Esophagus muscularis mucosa (tissue), 4 donors: ENCODE measurements at regions not wholly inside any gene's neighbourhood (a gene's known extent, or its start where the extent isn't known, plus 50 kb on each side); places are given as distances from the start of the nearest gene placed in this dataset.
"Not testable (repeated sequence)": the region's sequence is repeated elsewhere in the genome, so short reads cannot be mapped to it uniquely, and the experiment has no call there.

Source experiments
- DNase-seq: peaks from one replicate; pipeline ENCODE4 v3.0.0-alpha.2; 2017; ENCODE audit errors: extremely low spot score
- H3K27ac ChIP-seq, 4 donors: fragments of 200-600 bp; sonication (generic); replicated peaks in 1 of 4; 1 replicate in 3 of 4; 2 replicates in 1 of 4; pipeline ENCODE4 v1.5.1; 2016 to 2019; ENCODE audit warnings: mild to moderate bottlenecking in 1 of 4
- H3K27me3 ChIP-seq, 4 donors: fragments of 200-600 bp; sonication (generic); one replicate each; pipeline versions ENCODE4 v1.5.1 to v1.6.0; 2016 to 2019
- H3K36me3 ChIP-seq, 4 donors: fragments of 200-600 bp; sonication (generic); one replicate each; pipeline ENCODE4 v1.5.1; 2016 to 2019
- H3K4me1 ChIP-seq, 4 donors: fragments of 200-600 bp; sonication (generic); one replicate each; pipeline ENCODE4 v1.5.1; 2016 to 2019
- H3K4me3 ChIP-seq, 4 donors: fragments of 200-600 bp; sonication (generic); 1 replicate in 2 of 4; 2 replicates in 2 of 4; pipeline ENCODE4 v1.5.1; 2016 to 2019; ENCODE audit warnings: mild to moderate bottlenecking in 4 of 4, moderate library complexity in 1 of 4
- H3K9me3 ChIP-seq, 4 donors: fragments of 200-600 bp; sonication (generic); 1 replicate in 3 of 4; 2 replicates in 1 of 4; pipeline ENCODE4 v1.5.1; 2016 to 2019
- EP300 ChIP-seq: sonication (generic); formaldehyde crosslinking; IDR thresholded peaks from one replicate; pipeline ENCODE4 v1.6.1; 2017; ENCODE audit warnings: antibody characterized with exemption
- POLR2A ChIP-seq: fragments of 450-650 bp; IDR thresholded peaks from one replicate; pipeline ENCODE4 v1.6.1; 2017; ENCODE audit warnings: antibody characterized with exemption, moderate library complexity, mild to moderate bottlenecking, low read depth
- POLR2AphosphoS5 ChIP-seq, 2 donors: sonication (generic); formaldehyde crosslinking; IDR thresholded peaks; one replicate each; pipeline ENCODE4 v1.6.1; 2017; ENCODE audit warnings: antibody characterized with exemption in 2 of 2
- WGBS: methylation state at CpG from one replicate; pipeline ENCODE4 v1.1.5; 2018; 5-methylcytosine and 5-hydroxymethylcytosine counted together
- intact Hi-C: fragments of 100-400 bp; cut with DNase I; formaldehyde crosslinking; loops from one replicate; pipeline ENCODE4 v1.15.1; 2023
- TF ChIP-seq, protein P1 (sequence below), 3 experiments: fragments of 200-600 bp in 2 of 3; fragments of 450-650 bp in 1 of 3; sonication (generic) in 2 of 3; IDR thresholded peaks; one replicate each; pipeline ENCODE4 v1.5.1; 2017 to 2019; ENCODE audit warnings: antibody characterized with exemption in 3 of 3, mild to moderate bottlenecking in 2 of 3, moderate library complexity in 1 of 3

GRCh38 chr10:2037246-2037645, 299.9 kb upstream of the ADARB2 start:
- Histone ChIP-seq H3K27ac (no peak overlapping the region), H3K4me1 (no peaks in the 10 kb centered on the region), H3K4me3 (no peak overlapping the region), H3K27me3 (peaks cover 0 to 6% (median 0%) of the 10 kb centered on the region in 4 donors), H3K36me3 (no peaks in the 10 kb centered on the region), H3K9me3 (peaks cover 0 to 6% (median 0%) of the 10 kb centered on the region in 4 donors)
- DNase-seq: no peak
- intact Hi-C loops: no loop called here
- 85% methylated on average over 1 of the region's 1 CpG for WGBS
- TF ChIP-seq, protein P1, sequence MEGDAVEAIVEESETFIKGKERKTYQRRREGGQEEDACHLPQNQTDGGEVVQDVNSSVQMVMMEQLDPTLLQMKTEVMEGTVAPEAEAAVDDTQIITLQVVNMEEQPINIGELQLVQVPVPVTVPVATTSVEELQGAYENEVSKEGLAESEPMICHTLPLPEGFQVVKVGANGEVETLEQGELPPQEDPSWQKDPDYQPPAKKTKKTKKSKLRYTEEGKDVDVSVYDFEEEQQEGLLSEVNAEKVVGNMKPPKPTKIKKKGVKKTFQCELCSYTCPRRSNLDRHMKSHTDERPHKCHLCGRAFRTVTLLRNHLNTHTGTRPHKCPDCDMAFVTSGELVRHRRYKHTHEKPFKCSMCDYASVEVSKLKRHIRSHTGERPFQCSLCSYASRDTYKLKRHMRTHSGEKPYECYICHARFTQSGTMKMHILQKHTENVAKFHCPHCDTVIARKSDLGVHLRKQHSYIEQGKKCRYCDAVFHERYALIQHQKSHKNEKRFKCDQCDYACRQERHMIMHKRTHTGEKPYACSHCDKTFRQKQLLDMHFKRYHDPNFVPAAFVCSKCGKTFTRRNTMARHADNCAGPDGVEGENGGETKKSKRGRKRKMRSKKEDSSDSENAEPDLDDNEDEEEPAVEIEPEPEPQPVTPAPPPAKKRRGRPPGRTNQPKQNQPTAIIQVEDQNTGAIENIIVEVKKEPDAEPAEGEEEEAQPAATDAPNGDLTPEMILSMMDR (IDR thresholded peaks at IDR 0.05): no peak
- TF ChIP-seq EP300 (no peak), POLR2A (no peak), POLR2AphosphoS5 (IDR thresholded peaks at IDR 0.05) (no peak)

DNA sequence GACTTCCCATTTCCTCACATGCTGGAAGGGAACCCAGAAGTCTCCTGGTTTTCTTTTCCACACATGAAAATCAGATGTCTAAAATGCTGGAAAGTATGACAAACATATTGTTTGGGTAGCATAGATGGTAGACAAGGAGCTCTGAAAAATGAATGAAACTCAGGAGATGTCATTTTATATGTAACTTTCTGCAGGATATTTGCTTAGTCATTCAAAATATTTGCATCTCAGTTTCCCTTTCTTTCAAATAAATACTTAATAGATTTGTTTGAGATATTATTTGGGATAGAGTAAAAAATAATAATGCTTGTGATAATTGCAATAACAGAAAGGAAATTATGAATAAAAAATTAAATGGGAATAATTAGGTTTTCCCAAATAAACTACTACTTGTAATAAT, 298.9 kb upstream of the ADARB2 start:
- no peaks in the 10 kb centered on the region for H3K4me1 ChIP-seq
- H3K9me3 ChIP-seq: peaks cover 0 to 6% (median 0%) of the 10 kb centered on the region in 4 donors
- no peak overlapping the region for H3K27ac ChIP-seq
- peaks cover 0 to 6% (median 0%) of the 10 kb centered on the region in 4 donors for H3K27me3 ChIP-seq
- no peak overlapping the region for H3K4me3 ChIP-seq
- no peaks in the 10 kb centered on the region for H3K36me3 ChIP-seq
- intact Hi-C loops: no loop called here
- TF ChIP-seq, protein P1 (IDR thresholded peaks at IDR 0.05): no peak
- TF ChIP-seq POLR2AphosphoS5 (IDR thresholded peaks at IDR 0.05) (no peak), POLR2A (no peak), EP300 (no peak)
- DNase-seq: no peak

- intact Hi-C loops: no loop called here
- TF ChIP-seq, protein P1 (IDR thresholded peaks at IDR 0.05): no peak
- TF ChIP-seq POLR2A (no peak), EP300 (no peak), POLR2AphosphoS5 (IDR thresholded peaks at IDR 0.05) (no peak)
- Histone ChIP-seq H3K27ac (no peak overlapping the region), H3K4me1 (no peaks in the 10 kb centered on the region), H3K9me3 (no peaks in the 10 kb centered on the region), H3K36me3 (no peaks in the 10 kb centered on the region), H3K27me3 (no peaks in the 10 kb centered on the region), H3K4me3 (no peak overlapping the region)
- WGBS: 57% methylated on average over 1 of the region's 1 CpG
- no peak for DNase-seq
Observed at GRCh38 chr10:2030046-2030445, 292.7 kb upstream of the ADARB2 start.

DNA sequence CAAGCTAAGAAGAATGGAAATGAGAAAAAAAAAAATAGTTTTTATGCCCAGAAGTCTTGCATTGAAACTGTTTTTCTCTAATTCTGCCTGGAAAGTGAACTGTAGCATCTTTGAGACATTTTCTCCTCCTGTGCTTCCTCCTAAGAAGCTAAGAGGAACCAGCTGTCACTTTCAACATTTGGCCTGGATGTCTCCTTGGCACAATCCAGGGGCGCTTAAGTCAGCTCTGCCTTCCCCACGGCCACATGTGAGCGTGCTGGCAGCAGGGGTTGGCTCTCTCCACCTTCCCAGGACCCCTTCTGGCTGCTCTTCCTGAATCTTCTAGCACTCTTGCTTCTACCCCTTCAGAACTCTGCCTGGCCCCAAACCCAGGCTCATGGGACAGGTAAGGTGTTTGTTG, 289.6 kb upstream of the ADARB2 start:
- Histone ChIP-seq H3K4me3 (no peak overlapping the region), H3K27me3 (no peaks in the 10 kb centered on the region), H3K27ac (no peak overlapping the region), H3K36me3 (no peaks in the 10 kb centered on the region), H3K4me1 (peaks cover 0 to 11% (median 3%) of the 10 kb centered on the region in 4 donors), H3K9me3 (no peaks in the 10 kb centered on the region)
- intact Hi-C loops: no loop called here
- TF ChIP-seq EP300: no peak
- TF ChIP-seq, protein P1 (IDR thresholded peaks at IDR 0.05): no peak
- TF ChIP-seq POLR2AphosphoS5 (IDR thresholded peaks at IDR 0.05): no peak
- no peak for TF ChIP-seq POLR2A
- no peak for DNase-seq
- 77% methylated on average over 3 of the region's 3 CpGs for WGBS

DNA sequence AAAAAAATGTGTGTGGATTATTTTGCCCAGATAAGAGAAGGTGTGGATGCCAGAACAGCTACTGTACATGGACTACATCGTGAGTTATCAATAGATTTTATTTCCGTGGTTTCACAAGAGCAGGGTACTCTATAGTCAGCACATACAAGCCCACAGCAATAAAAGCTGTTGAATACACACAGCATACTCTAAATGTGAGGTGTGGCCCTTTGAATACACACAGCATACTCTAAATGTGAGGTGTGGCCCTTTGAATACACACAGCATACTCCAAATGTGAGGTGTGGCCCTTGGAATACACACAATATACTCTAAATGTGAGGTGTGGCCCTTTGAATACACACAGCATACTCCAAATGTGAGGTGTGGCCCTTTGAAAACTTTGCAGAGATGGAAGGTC, 287.4 kb upstream of the ADARB2 start:
- H3K27ac ChIP-seq, H3K4me3 ChIP-seq, H3K36me3 ChIP-seq, H3K27me3 ChIP-seq, DNase-seq, H3K9me3 ChIP-seq, intact Hi-C loops: not testable (repeated sequence)
- peaks cover 0 to 11% (median 3%) of the 10 kb centered on the region in 4 donors for H3K4me1 ChIP-seq
- WGBS: 75% methylated on average over 2 of the region's 2 CpGs
